HG02973 (cell line): ENCODE measurements at regions not wholly inside any gene's neighbourhood (a gene's known extent, or its start where the extent isn't known, plus 50 kb on each side); places are given as distances from the start of the nearest gene placed in this dataset.

ENCODE experiments used
- ATAC-seq: cut with Tn5 transposase; IDR thresholded peaks from one replicate; pipeline ENCODE4 v1.9.1; 2021; ENCODE audit warnings: moderate library complexity; ENCODE audit not compliant: unreplicated experiment

DNA sequence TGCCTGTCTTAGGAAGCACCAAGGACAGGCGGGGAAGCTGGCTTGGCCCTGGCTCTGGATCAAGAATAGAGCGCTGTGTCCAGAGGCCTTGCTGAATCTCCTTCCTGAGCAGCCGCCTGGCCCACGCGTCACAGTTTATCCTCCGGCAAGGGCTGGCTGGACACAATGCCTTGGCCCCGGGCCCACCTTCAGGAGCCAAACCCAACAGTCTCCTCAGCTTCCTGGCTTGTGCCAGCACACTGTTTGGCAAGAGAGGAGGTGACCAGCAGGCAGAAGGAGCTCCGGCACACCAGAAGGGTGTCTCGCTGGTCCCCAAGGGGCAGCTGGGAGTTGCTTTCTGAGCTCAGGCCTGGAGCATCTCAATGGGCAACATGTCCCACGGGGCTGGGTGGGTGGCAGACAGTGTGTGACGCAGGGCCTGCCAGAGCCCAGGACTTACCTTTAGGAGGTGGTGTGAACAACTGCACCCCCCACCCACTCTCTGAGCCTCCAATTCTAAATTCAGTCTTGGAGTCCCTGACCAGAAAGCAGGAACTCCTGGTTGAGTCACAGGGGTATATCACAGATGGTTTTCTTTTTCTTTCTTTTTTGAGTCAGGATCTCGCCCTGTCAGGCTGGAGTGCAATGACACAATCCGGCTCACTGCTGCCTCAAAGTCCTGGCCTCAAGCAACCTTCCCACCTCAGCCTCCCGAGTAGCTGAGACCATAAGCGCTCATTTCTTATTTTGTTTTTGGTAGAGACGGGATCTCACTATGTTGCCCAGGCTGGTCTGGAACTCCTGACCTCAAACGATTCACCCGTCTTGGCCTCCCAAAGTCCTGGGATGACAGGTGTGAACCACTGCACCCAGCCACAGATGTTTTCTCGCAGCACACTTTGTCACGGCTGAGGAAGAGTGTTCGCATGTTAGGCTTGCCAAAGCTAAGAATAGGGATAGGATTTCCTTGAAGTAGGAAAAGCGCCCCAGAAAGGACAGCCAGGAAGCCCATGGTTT, 361.2 kb downstream of the BCOR start:
- ATAC-seq: no peak

DNA sequence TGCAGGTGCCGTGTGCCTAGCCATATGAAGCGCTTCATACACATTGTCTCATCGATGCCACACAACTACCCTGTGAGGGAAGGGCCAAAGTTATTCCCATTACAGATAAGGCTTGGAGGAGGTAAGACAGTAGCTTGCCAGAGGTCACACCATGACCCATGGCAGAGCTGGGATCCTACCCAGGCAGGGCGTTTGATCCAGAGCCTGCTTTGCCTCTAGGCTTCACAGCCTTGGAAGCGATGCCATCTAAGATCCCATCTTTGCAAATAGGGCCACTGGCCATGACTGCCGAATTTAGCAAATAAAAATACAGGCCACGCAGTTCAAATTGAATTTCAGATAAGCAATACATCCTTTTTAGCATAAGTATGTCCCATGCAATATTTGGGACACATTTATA, 358.2 kb downstream of the BCOR start:
- no peak for ATAC-seq

- ATAC-seq: no peak
Measured at GRCh38 chrX:39740078-39740477, 357.7 kb downstream of the BCOR start.

- no peak for ATAC-seq
Measured at GRCh38 chrX:39741904-39742303, 355.9 kb downstream of the BCOR start.

- ATAC-seq: no peak
Measured at GRCh38 chrX:39745818-39746217, 351.9 kb downstream of the BCOR start.

DNA sequence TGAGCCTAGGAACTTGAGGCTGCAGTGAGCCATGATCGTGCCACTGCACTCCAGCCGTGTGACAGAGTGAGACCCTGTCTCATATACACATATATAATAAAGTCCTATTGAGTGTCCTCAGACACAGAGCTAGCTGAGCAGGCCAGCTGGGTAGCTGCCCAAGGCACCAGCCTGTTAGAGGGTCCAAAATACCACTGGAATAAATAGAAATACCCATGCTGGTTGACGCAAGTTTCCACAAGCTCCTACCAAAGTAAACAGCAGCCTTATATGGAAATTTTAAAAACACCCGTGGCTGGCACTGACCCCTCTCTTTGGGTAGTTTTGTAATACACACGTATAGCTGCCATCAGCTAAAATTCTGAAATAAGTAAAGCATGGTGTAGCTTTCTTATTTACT, 348.6 kb downstream of the BCOR start:
- ATAC-seq: no peak

- no peak for ATAC-seq
Measured at GRCh38 chrX:39749728-39750127, 348.0 kb downstream of the BCOR start.

GRCh38 chrX:39750256-39750790, 347.4 kb downstream of the BCOR start:
- ATAC-seq: no peak

GRCh38 chrX:39750848-39751247, 346.9 kb downstream of the BCOR start:
- ATAC-seq: no peak

- ATAC-seq: no peak
Measured at GRCh38 chrX:39752815-39753214, 344.9 kb downstream of the BCOR start.

DNA sequence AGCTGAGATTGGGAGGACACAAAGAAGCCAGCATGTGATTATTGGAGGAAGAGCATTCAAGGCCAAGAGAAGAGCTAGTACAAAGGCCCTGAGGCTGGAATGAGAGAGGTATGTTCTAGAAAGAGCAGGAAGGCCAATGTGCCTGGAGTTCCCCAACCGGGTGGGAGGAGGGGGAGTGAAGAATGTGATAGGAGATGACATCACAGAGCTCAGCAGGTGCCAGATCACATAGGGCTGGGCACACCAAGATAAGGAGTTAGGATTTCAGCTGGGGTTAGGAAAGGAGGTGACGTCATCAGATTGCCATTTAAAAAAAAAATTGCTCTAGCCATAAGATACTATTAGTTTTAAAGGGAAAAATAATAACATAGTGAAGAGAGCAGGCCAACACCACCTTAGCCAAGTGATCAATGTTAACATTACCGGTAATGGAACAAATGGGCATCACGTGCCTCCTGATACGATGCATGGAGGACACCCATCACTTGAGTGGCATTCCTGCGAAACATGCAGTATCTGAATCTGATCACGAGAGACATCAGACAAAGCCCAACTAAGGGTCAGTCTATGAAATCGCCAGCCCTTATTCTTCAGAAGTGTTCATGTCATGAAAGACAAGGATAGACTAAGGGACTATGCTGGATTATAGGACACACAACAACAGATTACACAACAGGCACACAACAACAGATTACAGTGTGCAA, 344.3 kb downstream of the BCOR start:
- ATAC-seq: no peak

DNA sequence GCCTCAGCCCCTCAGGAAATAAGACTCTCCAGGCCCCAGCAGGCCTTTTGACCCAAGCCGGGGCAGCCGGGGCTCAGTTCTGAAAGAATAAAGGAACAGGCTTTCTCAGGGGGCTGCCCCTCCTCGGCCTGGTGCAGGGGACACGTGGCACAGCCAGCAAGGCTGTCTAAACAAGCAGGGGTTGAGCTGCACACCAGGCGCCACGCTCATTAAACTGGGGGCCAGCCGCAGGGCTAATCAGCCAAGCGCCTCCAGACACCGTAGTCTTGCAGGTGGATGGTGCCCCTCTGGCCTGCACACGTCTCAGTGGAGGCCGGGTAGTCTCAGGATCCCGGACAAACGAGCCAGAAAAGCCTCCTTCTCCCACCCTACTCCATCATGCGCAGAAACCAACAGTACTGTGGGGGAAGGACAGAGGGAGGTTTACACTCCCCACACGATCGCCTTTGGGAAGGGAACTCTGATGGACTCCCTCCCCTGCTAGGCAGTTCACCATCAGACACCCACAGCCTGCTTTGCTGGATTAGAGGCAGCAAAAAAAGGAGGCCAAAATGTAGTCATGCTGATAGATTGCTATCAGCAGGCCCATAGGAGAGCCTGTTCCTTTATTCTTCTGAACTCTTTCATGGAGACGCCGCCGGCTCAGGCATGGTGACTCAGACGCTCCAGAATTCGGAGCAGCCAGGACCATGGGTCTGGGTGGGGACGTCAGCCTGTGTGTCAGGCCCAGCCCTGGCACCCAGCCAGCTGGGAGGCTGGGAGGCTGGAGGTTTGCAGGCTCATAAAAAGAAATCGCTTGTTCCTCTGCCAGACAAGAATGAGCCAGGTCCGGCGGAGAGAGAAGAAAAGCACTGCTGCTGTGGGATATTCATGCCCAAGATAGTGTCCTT, 342.4 kb downstream of the BCOR start:
- ATAC-seq: no peak

DNA sequence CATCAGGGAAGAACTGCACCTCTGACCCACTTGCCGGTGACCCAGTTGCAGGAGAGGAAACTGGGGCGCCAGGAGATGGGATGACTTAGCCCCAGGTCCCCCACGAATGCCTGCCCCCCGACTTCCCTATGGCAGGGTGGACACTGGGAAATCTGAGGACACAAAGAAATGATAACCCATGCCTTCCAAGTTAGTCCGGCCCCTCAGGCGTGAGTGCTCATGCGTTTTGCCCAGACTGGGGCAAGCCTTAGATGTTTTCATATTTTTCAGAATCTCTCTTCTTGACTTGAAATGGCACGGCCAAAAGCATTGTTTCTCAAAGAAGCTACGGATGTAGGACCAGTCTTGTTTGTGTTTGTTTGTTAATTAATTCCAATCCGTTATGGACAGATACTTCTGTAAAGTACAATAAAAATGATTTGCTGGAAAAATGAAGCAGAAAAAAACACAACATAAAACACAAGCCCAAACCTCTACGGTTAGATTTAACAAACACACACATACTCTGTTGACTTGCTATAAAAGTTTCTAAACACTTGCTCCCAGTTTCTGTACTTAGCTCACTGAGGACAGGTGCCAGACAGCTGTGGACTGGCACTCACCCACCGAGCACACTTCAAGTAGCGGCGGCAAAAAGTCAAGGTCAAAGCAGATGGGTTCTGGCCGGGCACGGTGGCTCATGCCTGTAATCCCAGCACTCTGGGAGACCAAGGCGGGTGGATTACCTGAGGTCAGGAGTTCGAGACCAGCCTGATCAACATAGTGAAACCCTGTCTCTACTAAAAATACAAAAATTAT, 341.5 kb downstream of the BCOR start:
- ATAC-seq: no peak

DNA sequence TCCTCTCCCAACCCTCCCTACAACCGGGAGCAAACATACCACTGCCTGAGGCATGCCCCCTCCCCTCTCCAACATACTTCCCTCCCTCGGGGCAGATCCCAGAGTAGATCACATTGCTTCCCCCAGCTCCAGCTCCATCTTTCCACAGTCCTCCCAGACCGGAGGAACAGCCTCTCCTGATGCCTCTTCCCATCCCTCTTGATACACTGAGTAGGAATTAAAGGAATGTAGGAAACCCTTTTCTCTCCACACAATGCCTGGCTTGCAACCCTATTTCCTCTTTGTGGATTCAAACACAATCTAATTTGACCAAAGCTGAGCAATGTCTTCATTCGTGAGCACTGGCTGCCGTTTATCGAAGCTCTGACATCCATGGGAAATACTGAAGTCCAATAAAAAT, 339.8 kb downstream of the BCOR start:
- no peak for ATAC-seq

- no peak for ATAC-seq
Measured at GRCh38 chrX:39758791-39759525, 338.8 kb downstream of the BCOR start.

- ATAC-seq: no peak
Measured at GRCh38 chrX:39759526-39760224, 338.1 kb downstream of the BCOR start.

GRCh38 chrX:39760930-39761329, 336.8 kb downstream of the BCOR start:
- ATAC-seq: no peak

GRCh38 chrX:39762266-39762841, 335.4 kb downstream of the BCOR start:
- no peak for ATAC-seq
